Panc1 (cell line): ENCODE measurements at regions not wholly inside any gene's neighbourhood (a gene's known extent, or its start where the extent isn't known, plus 50 kb on each side); places are given as distances from the start of the nearest gene placed in this dataset.

ENCODE experiments used
- ATAC-seq: fragments of 200-7000 bp; cut with Tn5 transposase; 2 replicates; pipeline ENCODE4 v1.9.1; 2020; ENCODE audit warnings: mild to moderate bottlenecking, moderate library complexity
- BruUV-seq: library from RNA; stranded (reverse); fragments of 400-500 nt; replicated peaks from 2 replicates; lab custom pipeline; 2021; lab: Mats Ljungman, UMichigan
- CTCF ChIA-PET: fragments of 300-600 bp; sonication (Branson Sonifier 250); formaldehyde crosslinking; loops from one replicate; lab custom pipeline; 2022; ENCODE audit warnings: antibody characterized with exemption; lab: Charles Lee
- POLR2A ChIA-PET: fragments of 300-600 bp; sonication (Branson Sonifier 250); formaldehyde crosslinking; loops from one replicate; lab custom pipeline; 2022; ENCODE audit warnings: antibody characterized with exemption; lab: Charles Lee
- DNase-seq: peaks from one replicate; pipeline ENCODE4 v3.0.0-alpha.2; 2010; ENCODE audit warnings: low read depth, low spot score
- H3K27ac ChIP-seq: 2 replicates; pipeline ENCODE4 v1.5.1; 2011; ENCODE audit warnings: mild to moderate bottlenecking, low read length, inconsistent platforms
- H3K27me3 ChIP-seq: fragments of 200-500 bp; sonication (Bioruptor generic); 2 replicates; pipeline ENCODE4 v1.6.0; 2014; ENCODE audit warnings: low read length, inconsistent platforms; ENCODE audit not compliant: control insufficient read depth, insufficient read depth
- H3K36me3 ChIP-seq: fragments of 200-500 bp; sonication (Bioruptor generic); 2 replicates; pipeline ENCODE4 v1.5.1; 2014; ENCODE audit warnings: inconsistent platforms, mild to moderate bottlenecking, low read length, moderate library complexity; ENCODE audit not compliant: control insufficient read depth, insufficient read depth
- H3K4me1 ChIP-seq: 2 replicates; pipeline ENCODE4 v1.5.1; 2011; ENCODE audit warnings: inconsistent platforms, mild to moderate bottlenecking, low read length, moderate library complexity; ENCODE audit not compliant: control insufficient read depth, insufficient read depth
- H3K4me3 ChIP-seq, 2 experiments: 2 replicates each; pipeline ENCODE4 v1.5.1; 2011 to 2012; ENCODE audit warnings: low read depth in 2 of 2, low read length in 2 of 2, mild to moderate bottlenecking in 2 of 2, inconsistent platforms in 1 of 2, moderate library complexity in 1 of 2
- H3K9me3 ChIP-seq: fragments of 200-500 bp; sonication (Bioruptor generic); 2 replicates; pipeline ENCODE4 v1.5.1; 2014; ENCODE audit warnings: low read depth, mild to moderate bottlenecking, inconsistent platforms, low read length, moderate library complexity; ENCODE audit not compliant: control insufficient read depth, insufficient read depth
- CTCF ChIP-seq: fragments of 450-650 bp; IDR thresholded peaks from 2 replicates; pipeline ENCODE4 v1.5.1; 2017; ENCODE audit warnings: mild to moderate bottlenecking
- POLR2AphosphoS5 ChIP-seq: IDR thresholded peaks from 2 replicates; pipeline ENCODE4 v1.6.1; 2012; ENCODE audit warnings: mild to moderate bottlenecking, low read depth, low read length, moderate library complexity
- REST ChIP-seq, 2 experiments: IDR thresholded peaks; 2 replicates each; pipeline ENCODE4 v1.6.1; 2011 to 2012; ENCODE audit warnings: low read depth in 2 of 2, control low read depth in 1 of 2, low read length in 1 of 2, mild to moderate bottlenecking in 1 of 2, moderate library complexity in 1 of 2; ENCODE audit not compliant: insufficient read depth in 1 of 2
- SIN3A ChIP-seq: IDR thresholded peaks from 2 replicates; pipeline ENCODE4 v1.6.1; 2012; ENCODE audit warnings: low read depth, mild to moderate bottlenecking, low read length, moderate library complexity, borderline replicate concordance; ENCODE audit not compliant: insufficient read depth
- TCF7L2 ChIP-seq: IDR thresholded peaks from 2 replicates; pipeline ENCODE4 v1.6.1; 2011; ENCODE audit warnings: mild to moderate bottlenecking, low read depth, low read length, inconsistent platforms
- in situ Hi-C: cut with HindIII; loops from 2 replicates; pipeline ENCODE4 v1.10.0; 2016; ENCODE audit warnings: low sequenced_read_pairs, low pct_unique_long_range_greater_than_20kb
- intact Hi-C: fragments of 100-400 bp; cut with micrococcal nuclease; formaldehyde crosslinking; loops from one replicate; pipeline ENCODE4 v1.10.0; 2022; ENCODE audit not compliant: unreplicated experiment

GRCh38 chr14:95436354-95436753 is 80.1 kb downstream of the SYNE3 start:
- Histone ChIP-seq H3K4me3 (no peak overlapping the region), H3K9me3 (no peaks in the 10 kb centered on the region), H3K4me1 (no peaks in the 10 kb centered on the region), H3K27ac (no peak overlapping the region), H3K36me3 (no peaks in the 10 kb centered on the region), H3K27me3 (no peaks in the 10 kb centered on the region)
- ATAC-seq (no peak), DNase-seq (no peak)
- CTCF ChIA-PET, result interaction anchor here (0.5 kb wide), 1 partner anchor 25 kb away, joined by 4 read pairs; no protein-coding TSS in a partner anchor
- no TSS peak for BruUV-seq
- no peak for TF ChIP-seq REST (IDR thresholded peaks at IDR 0.05; ENCODE audit: insufficient read depth in 1 of 2, low read depth in 2 of 2, low read length in 1 of 2)
- TF ChIP-seq SIN3A, result no peak
- no peak for TF ChIP-seq TCF7L2
- TF ChIP-seq POLR2AphosphoS5, result no peak
- in situ Hi-C loops, result no loop called here
- POLR2A ChIA-PET, result no interaction called here
- intact Hi-C loops, result no loop called here

GRCh38 chr14:95434121-95434520 is 82.3 kb downstream of the SYNE3 start:
- no peak for TF ChIP-seq REST (IDR thresholded peaks at IDR 0.05; ENCODE audit: insufficient read depth in 1 of 2, low read depth in 2 of 2, low read length in 1 of 2)
- TF ChIP-seq SIN3A, result no peak
- no peak for TF ChIP-seq TCF7L2
- no peak for TF ChIP-seq POLR2AphosphoS5
- no peak for TF ChIP-seq CTCF
- no peaks in the 10 kb centered on the region for H3K4me1 ChIP-seq
- CTCF ChIA-PET, result no interaction called here
- ATAC-seq (no peak), DNase-seq (no peak)
- H3K36me3 ChIP-seq, result no peaks in the 10 kb centered on the region
- H3K9me3 ChIP-seq, result no peaks in the 10 kb centered on the region
- BruUV-seq, result no TSS peak
- H3K4me3 ChIP-seq, result no peak overlapping the region
- no peaks in the 10 kb centered on the region for H3K27me3 ChIP-seq
- H3K27ac ChIP-seq, result no peak overlapping the region
- in situ Hi-C loops, result no loop called here
- POLR2A ChIA-PET, result no interaction called here
- intact Hi-C loops, result no loop called here
